ENCODE measurements at regions not wholly inside any gene's neighbourhood (a gene's known extent, or its start where the extent isn't known, plus 50 kb on each side); places are given as distances from the start of the nearest gene placed in this dataset.

DNA sequence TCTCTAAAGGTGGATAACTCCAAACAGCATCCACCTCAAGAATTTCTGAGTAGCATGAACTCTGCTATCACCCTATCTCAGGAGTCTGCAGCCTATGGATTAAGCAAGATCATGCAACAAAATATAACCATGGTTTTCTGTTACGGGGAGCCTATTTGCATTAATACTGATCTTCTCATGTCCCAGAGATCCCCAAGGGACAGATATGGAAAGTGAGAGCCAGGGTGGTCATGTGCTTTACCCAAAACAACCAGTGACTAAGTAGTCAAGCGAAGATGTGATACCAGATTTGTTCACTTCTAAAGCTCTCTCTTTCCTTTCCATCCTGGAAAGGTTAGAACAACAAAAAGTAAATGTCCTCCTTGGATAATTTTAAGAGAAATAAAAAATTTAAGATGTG lies 125.1 kb downstream of the PRRX1 start:
- CTCF ChIA-PET, result no interaction called here
- TF ChIP-seq, protein P1, sequence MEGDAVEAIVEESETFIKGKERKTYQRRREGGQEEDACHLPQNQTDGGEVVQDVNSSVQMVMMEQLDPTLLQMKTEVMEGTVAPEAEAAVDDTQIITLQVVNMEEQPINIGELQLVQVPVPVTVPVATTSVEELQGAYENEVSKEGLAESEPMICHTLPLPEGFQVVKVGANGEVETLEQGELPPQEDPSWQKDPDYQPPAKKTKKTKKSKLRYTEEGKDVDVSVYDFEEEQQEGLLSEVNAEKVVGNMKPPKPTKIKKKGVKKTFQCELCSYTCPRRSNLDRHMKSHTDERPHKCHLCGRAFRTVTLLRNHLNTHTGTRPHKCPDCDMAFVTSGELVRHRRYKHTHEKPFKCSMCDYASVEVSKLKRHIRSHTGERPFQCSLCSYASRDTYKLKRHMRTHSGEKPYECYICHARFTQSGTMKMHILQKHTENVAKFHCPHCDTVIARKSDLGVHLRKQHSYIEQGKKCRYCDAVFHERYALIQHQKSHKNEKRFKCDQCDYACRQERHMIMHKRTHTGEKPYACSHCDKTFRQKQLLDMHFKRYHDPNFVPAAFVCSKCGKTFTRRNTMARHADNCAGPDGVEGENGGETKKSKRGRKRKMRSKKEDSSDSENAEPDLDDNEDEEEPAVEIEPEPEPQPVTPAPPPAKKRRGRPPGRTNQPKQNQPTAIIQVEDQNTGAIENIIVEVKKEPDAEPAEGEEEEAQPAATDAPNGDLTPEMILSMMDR (IDR thresholded peaks at IDR 0.05; ENCODE audit: insufficient read depth, low read depth, low read length), result no peak
- DNase-seq (ENCODE audit: low read depth), result no peak
- no peaks in the 10 kb centered on the region for H3K36me3 ChIP-seq (ENCODE audit: control insufficient read depth, insufficient read depth, low read length)
- H3K27me3 ChIP-seq (ENCODE audit: control insufficient read depth, insufficient read depth, low read length), result no peaks in the 10 kb centered on the region
- H3K4me3 ChIP-seq (ENCODE audit: low read depth, low read length), result no peak overlapping the region
- POLR2A ChIA-PET, result no interaction called here

DNA sequence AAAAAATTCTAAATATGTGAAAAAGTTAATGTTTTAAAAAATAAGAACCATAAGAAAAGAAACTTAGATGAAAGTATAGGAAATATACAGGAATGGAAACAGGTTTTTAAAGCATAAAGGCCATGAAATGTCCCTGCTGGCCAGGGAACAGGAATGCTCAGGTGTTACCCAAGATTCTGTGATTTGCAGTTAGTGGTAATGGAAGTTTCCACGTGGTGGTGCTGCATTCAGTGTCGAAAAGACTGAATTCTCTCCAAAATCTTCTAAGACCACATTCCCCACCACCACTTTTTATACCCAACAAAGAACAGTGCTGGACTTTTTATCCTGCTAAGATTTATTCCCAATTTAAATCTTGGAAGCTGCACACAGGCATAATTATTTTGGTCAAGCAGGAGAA lies 126.2 kb downstream of the PRRX1 start:
- DNase-seq (ENCODE audit: low read depth), result no peak
- CTCF ChIA-PET, result interaction anchor here (0.6 to 1.1 kb wide), 3 partner anchors 9 to 930 kb away, joined by 3 to 4 read pairs (median 3); no protein-coding TSS in a partner anchor
- no peaks in the 10 kb centered on the region for H3K36me3 ChIP-seq (ENCODE audit: control insufficient read depth, insufficient read depth, low read length)
- TF ChIP-seq, protein P1 (IDR thresholded peaks at IDR 0.05; ENCODE audit: insufficient read depth, low read depth, low read length), result no peak
- no peaks in the 10 kb centered on the region for H3K27me3 ChIP-seq (ENCODE audit: control insufficient read depth, insufficient read depth, low read length)
- POLR2A ChIA-PET, result no interaction called here
- H3K4me3 ChIP-seq (ENCODE audit: low read depth, low read length), result no peak overlapping the region

DNA sequence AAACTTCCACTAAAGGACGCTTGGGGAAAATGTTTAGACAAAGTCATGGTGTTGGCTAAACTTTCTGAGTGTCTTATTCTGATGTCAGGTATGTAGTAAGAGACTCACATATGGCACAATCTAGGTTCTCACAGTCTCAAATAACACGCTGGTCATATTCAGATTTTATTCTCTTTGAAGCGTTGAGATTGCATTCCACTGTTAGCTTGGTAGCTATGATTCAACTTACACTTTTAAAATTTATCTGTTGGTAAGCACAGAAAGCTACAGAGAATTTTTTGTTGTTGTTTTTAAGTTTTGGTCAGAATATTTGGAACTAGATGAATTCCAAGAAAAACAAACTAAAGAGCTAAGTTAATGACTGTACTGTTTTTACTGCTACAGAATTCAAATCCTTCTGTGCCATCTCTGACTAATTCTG lies 126.7 kb downstream of the PRRX1 start:
- Histone ChIP-seq H3K4me3 (ENCODE audit: low read depth, low read length) (no peak overlapping the region), H3K27me3 (ENCODE audit: control insufficient read depth, insufficient read depth, low read length) (no peaks in the 10 kb centered on the region), H3K36me3 (ENCODE audit: control insufficient read depth, insufficient read depth, low read length) (no peaks in the 10 kb centered on the region)
- CTCF ChIA-PET, result interaction anchor here (0.6 to 1.1 kb wide), 3 partner anchors 9 to 930 kb away, joined by 3 to 4 read pairs (median 3); no protein-coding TSS in a partner anchor
- peak; percentile 52 for DNase-seq (ENCODE audit: low read depth)
- POLR2A ChIA-PET, result no interaction called here
- TF ChIP-seq, protein P1 (IDR thresholded peaks at IDR 0.05; ENCODE audit: insufficient read depth, low read depth, low read length), result no peak

DNA sequence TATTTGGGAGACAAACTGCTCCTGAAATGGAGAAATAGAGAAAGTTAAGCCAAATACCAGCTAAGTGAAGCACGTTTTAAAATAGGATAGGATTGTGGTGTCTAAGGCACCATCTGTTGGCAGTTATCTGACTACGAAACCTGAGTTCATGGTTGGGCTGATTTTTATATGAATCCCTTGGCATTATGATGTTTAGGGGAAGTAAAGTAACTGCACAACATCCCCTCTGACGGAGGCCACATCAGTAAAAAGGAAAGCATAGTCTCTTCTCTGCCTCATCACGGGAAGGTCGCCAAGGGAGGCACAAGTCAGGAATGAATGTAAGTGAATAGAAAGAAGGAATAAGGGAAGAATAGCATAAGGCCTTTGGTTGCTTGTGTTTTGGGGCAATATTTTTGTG lies 128.0 kb downstream of the PRRX1 start:
- Histone ChIP-seq H3K27me3 (ENCODE audit: control insufficient read depth, insufficient read depth, low read length) (no peaks in the 10 kb centered on the region), H3K4me3 (ENCODE audit: low read depth, low read length) (no peak overlapping the region), H3K36me3 (ENCODE audit: control insufficient read depth, insufficient read depth, low read length) (no peaks in the 10 kb centered on the region)
- POLR2A ChIA-PET, result no interaction called here
- peak; percentile 33 for DNase-seq (ENCODE audit: low read depth)
- TF ChIP-seq, protein P1 (IDR thresholded peaks at IDR 0.05; ENCODE audit: insufficient read depth, low read depth, low read length), result no peak
- CTCF ChIA-PET, result no interaction called here

DNA sequence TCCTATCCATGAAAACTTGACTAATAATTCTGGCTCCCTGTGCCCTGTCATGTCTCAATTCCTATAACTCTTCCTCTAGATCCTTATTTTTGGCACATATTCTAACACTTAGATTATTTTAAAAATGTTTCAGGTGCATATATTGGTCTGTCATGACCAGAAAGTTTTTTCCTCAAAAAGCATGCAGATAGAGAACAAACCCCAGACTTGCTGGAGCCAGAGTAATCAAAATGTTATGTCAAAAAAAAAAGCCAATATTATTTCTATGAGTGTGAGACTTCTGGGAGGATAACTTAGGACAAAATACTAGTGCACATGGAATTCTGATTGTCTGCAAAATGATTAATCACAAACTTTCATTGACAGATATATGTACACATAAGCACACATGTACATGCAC lies 135.1 kb upstream of the MROH9 start:
- POLR2A ChIA-PET, result no interaction called here
- CTCF ChIA-PET, result no interaction called here
- Histone ChIP-seq H3K27me3 (ENCODE audit: control insufficient read depth, insufficient read depth, low read length) (no peaks in the 10 kb centered on the region), H3K36me3 (ENCODE audit: control insufficient read depth, insufficient read depth, low read length) (no peaks in the 10 kb centered on the region), H3K4me3 (ENCODE audit: low read depth, low read length) (no peak overlapping the region)
- TF ChIP-seq, protein P1 (IDR thresholded peaks at IDR 0.05; ENCODE audit: insufficient read depth, low read depth, low read length), result no peak
- no peak for DNase-seq (ENCODE audit: low read depth)
